Endometrium (tissue), 2 donors: ENCODE measurements at regions not wholly inside any gene's neighbourhood (a gene's known extent, or its start where the extent isn't known, plus 50 kb on each side); places are given as distances from the start of the nearest gene placed in this dataset.

ENCODE experiments used
- FAIRE-seq: peaks from 2 replicates; lab custom pipeline; 2012; peaks lifted over from hg19 to GRCh38; lab: Jason Lieb, UNC
- donor health status: control.
- donor health status: control.

DNA sequence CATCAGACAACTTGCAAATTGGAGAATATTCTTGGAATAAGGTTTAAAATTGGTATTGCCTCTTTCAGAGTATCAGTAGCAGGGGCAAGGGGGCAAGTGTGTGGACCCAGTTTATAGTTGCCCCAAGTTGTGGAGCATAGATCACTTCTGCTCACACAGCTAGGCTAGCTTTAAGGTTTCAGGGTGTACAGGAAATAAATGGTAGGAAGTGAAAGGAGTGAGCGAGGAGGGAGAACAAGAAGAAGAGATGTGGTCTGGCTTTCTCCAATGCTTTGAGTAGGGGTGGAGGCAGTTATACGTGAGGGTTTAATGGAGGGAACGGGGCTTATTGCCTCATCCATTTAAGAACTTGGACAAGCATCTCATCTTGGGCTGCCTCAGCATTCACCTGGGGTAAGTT, 290.0 kb upstream of the CFAP20DC start:
- no peak for FAIRE-seq

DNA sequence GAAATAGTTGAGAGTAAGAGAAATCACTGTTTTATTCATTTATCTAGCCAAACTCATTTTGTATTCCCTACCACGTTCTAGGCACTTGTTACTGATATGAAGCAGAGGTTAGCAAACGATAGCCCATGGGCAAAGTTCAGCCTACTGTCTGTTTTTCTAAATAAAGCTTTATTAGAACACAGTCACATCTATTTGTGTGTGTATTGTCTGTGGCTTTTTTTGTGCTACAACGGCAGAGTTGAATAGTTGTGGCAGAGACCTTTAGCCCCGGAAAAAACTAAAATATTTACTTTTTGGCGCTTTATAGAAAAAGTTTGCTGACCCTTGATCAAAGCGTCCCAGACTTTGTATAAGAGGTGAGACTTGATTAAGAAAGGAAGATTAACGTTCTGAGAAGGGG, 289.1 kb upstream of the CFAP20DC start:
- no peak for FAIRE-seq

DNA sequence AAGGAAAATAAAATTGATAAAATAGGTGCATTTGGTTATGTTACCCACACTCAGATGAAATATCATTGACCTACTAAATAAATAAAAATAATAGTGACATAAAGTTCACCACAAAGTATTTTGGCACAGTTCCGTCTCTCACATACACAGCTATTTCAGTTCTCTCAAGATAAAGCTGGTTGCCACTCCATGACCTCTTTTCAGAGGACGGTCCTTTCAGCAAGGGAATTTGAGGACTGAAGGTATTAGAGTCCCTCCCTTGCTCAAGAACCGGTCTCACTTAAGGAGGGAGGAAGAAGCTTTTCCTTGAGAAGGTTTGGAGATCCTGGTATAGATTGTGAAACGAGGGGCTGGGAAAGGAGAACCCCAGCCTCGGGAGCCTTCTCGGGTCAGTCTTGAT, 285.5 kb upstream of the CFAP20DC start:
- no peak for FAIRE-seq

DNA sequence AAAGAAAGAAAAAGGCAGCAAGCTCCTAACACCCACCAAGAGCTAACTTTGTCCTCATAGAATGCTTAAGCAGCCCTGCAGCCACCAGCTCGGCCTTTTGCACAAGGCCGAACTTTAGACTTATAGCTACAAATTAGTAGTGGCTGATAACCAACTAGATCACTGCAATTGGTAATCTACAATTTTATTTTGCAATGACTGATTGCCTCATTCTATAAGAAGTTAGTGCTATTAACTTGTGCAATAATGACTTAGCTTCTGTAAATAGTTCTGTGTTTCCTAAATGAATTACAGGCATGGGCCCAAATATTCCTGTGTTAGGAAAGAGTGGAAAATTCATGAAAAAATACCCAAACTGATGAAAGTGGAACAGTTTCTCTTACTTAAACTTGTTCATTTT, 284.8 kb upstream of the CFAP20DC start:
- FAIRE-seq = no peak

DNA sequence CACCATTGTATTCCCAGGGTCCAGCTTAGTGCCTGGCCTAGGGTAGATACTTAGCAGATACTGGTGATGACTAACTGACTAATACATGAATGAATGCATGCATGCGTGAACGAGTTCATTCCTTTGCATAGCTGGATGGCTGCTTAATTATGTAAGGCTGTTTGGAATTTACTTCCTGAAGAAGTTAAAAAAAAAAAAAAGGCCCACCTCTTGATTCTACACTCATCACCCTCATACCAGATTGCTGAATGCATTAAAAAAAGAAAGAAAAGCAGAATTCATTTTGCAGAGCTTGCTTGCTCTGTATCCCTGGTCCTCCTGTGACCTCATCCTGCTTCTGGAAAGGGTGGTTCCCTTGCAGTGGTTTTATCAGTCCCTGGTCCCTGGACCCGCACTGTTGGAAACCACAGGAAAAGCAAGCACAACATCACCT, 277.6 kb upstream of the CFAP20DC start:
- FAIRE-seq = no peak

DNA sequence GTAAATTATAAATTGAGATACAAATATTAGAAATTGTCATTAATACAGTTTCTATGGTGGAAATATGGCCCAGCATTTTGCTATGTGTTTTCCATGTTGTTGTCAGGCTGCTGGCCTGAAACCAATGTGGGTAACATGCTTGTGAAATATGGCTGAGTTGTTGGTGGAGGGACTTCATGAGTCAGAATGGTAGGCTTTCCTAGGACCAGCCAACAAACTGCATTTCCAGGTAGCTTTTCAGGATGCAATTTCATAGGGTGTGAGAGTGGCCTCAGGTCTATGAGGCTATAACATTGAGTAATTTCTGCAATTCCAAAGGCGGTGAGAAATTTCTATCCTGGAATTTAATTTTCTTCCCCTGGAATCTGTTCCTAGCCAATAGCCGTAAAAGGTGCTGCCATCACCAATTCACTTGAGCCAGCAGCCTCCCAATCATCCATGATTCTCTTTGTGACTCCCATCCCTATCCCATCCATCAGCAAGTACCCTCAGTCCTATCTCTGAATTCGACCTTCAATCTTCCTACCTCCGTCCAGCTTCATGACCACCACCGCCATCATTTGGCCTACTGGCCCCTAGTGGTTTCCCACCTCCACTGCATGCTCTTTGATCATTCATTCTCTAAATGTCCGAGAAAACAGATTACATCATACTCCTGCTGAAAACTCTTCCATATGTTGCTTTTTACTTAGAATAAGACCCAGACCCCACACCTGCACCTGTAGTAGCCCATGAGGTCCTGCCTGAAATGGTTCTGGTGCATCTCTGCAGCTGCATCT, 276.6 kb upstream of the CFAP20DC start:
- FAIRE-seq = no peak

DNA sequence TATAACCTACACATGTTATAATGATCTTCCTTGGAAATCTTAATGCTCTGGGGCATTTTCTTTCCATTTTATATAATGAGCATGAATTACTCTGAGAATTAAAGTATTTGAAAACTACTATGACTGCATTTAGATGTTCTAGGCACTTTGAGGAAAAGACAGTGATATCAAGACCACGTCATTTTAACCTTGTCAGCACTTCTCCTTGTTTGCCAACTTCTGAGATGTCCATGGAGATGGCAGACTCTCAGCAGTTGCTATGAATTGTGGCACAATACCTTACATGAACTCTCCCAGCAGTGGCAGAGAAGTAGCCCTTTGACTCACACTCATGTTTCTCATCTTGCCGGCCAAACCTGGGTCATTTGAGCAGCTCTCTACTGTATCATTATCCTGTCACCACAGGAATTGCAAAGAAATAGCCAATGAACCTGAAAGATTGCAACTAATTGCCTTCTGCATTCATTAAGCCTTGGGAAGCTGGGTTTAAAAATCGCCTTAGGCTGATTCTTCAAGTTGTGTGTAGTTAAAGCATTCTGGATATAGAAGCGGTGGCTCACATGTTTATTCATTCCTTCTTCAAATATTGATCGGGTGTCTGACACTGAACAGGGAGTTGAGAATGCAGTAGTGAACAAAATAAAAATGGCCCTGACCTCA, 272.2 kb upstream of the CFAP20DC start:
- no peak for FAIRE-seq

DNA sequence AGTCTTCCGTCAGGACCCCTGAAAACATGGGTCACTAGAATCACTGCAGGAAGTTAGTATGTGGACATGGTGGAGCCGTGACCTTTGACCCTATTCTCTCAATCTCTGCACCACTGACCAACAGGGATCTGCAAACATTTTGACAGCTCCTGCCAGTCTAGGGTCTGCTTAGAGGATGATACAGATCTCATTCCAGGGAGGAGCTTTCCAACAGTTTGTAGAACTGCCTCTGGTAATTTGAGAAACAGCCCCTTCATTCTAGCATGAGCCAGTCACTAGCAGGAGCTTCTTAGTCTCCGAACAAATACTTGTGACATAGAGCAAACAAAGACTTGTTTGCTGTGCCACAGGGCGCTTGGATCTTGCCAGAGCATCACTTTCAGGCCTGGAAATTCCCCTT, 270.3 kb upstream of the CFAP20DC start:
- FAIRE-seq = no peak

DNA sequence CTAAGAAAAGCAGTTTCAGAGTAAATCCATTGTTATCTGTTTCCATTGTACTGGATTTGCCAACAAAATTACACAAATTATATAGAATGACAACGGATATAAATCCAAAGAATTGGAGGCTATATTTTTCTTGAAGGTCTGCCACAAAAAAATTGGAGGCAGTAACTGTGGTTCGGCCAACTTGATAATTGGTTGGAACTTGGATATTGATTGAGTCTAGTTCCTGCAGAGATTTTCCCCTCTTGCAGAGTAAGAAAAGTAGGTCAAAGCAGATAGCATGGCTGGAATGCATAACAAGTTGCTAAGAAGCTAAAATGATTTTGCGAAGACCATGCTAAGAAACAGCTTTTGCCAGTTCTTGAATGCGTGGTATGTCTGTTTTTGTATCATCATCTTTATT, 269.6 kb upstream of the CFAP20DC start:
- FAIRE-seq = no peak

DNA sequence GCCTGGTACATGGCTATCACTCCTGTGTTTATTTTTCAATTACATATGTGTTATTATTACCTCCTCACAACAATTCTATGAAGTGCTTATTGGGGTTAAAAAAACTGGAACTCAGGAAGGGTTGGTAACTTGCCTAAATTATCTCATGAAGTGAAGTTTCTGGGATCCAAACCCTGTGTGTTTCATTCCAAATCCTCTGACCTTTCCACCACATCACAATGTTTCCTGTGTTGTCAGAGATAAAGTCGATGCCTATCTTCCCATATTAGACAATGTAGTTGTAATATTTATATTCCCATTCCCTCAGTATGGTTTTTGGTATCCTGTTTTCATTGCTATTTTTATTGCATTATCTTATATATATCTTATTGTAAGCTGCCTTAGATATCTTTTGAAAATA, 269.1 kb upstream of the CFAP20DC start:
- FAIRE-seq = no peak

DNA sequence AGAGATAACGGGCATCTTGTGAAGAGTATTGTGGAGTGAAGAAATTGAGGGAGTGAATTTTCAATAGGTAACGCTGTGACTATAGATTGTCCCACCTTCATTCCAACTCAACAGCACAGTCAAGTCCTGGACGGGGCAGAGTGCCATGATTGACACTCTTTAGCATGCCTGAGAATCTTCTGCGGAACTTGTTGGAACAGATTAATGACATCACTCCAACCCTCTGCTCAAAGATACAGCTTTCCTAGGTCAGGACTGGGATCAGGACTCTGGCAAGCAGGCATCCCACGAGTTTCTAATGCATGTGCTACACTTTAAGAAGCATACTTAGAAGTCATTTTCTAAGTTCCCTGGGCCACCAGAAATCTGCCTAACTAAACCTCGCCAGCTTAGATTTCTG, 267.6 kb upstream of the CFAP20DC start:
- no peak for FAIRE-seq

DNA sequence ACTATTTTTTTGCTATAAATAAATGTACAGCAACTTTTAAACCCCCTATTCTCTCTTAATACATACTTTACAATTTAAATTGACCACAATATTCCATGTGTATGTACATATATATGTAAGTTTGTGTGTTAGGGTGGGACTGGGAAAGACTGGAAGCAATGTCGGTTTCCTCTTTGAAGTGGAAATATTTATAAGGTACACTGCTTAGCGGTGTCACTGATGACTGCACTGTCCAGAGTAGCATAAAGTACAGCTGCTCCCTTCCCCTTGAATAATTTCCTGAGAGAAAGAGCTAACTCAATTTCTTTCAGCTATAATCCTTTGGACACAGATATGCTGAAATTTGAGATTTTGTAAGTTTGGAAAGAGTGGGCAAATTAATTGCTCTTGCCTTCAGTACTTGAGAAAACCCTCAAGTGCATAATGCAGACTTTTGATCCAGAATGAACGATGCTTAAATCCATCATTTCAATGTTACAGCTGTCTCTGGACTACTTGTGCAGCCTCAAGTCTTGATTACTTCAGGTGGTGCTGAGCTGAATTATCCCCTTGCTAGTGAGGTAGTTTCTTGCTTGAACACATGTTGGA, 267.0 kb upstream of the CFAP20DC start:
- no peak for FAIRE-seq

DNA sequence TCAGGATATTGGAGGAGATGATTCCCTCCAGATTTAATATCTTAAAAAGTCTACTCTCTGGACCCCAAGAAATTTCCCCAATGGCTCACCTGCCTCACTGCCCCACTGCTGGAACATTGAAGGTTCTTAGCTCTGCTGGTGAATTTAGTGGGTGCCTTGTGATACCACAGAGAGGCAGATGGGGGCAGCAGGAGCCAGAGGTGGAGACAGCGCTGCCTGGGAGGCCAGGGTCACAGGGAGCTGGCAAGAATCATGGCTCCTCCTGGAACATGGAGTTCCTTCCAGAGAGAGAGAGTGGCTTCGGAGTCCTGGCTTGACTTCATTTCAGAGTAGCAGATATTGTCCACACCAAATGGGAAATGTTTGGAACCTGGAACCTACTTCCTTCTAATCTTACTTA, 263.5 kb upstream of the CFAP20DC start:
- FAIRE-seq = no peak

DNA sequence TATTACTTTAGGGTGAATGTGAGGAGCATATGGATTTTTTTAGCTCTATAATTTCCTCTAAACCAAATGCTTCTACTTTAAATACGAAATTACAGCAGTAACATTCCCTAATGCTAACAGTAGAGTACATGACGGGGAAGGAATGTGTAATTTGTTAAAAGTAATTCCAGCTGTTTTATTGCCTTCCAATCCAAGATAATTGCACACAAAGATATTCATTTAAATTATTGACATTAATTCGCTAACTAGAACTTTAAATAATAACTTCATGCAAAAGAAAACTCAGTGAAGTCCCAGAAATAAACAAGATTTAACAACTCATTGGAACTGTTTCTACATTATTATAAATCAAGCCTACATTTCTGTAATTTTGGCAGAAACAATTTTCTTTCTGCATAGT, 261.4 kb upstream of the CFAP20DC start:
- no peak for FAIRE-seq

DNA sequence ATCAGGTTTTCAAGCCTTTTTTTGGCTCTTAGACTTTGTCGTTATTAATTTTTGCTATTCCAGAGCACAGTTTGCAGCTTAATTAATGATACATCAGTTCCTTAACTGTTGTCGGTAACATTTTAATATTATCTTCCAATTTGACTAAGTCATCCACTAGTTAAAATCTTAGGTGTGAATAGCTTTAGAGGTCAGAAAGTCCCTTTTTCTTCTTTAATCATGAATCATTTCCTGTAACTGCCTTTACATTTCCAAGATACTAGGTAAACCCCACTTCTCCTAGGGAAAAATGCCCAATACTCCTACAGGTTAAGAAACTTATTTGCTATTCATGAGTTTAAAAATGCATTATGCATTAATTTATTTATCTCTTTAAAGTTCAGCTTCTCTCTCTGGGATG, 260.9 kb upstream of the CFAP20DC start:
- no peak for FAIRE-seq

DNA sequence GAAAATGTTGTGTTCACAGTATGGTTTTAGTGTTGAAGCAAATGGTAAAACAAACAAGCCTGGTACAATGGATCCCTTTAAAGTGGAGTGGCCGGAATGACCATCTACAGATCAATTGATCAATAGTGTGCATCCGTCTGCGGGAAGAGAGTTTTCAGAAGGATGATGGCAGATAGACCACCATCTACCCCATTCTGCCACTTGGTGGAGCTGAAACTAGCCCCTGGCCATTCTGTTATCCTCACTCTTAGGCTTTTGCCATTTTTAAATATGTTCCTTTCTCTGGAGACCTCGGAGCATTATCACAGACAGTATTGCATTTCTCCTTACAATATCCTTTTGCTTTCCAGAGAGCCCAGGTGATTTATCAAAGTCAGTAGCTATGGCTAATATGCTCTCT, 258.9 kb upstream of the CFAP20DC start:
- no peak for FAIRE-seq

DNA sequence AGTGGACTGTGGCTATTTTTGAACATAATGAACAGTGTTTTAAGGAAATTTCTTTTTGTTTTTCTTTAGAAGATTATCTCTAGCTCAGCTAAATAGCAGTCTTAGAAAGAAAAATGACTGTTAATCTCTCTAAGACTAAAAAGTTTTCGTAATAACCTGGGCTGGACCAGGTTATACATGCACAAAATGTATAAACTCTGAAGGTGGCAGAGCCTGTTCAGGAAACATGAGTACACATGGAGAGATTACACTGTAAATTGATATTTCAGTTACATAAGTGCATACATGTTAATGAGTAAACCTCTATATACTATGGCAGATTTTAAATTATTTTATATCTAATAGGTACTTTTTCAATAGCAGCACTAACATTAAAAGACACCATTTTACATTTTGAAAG, 258.2 kb upstream of the CFAP20DC start:
- no peak for FAIRE-seq

DNA sequence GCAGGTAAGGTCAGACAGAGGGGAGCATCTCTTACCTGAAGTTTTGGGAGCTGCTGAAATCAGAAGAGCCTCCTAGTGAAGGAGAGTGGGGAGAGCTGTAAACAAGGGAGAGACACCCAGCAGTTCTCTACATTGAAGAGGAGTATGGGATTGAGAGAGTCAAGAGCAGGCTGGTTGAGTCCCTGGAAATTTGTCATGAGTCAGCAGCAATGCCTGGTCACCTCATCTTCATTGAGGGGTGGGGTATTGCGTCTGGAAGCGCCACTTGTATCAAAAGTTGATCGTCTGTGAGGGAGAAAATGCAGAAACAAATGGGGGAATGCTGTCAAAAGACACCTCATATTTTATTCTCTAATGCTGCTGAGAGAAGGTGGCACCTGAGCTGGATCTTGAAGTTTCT, 256.6 kb upstream of the CFAP20DC start:
- no peak for FAIRE-seq

DNA sequence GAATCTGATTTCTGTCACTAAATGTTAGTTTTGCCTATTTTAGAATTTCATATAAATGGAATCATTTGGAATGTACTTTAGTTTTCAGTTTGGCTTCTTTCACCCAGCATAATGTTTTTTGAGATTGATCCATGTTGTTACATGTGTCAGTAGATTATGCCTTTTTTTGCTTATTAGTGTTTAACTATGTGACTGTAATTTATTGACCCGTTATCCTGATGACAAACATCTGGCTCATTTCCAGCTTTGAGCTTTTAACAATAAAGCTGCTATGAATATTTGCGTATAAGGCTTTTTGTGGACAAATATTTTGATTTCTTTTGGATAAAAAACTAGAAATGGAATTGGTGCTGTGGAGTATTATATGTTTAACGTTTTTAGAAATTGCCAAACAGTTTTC, 254.5 kb upstream of the CFAP20DC start:
- FAIRE-seq = no peak

DNA sequence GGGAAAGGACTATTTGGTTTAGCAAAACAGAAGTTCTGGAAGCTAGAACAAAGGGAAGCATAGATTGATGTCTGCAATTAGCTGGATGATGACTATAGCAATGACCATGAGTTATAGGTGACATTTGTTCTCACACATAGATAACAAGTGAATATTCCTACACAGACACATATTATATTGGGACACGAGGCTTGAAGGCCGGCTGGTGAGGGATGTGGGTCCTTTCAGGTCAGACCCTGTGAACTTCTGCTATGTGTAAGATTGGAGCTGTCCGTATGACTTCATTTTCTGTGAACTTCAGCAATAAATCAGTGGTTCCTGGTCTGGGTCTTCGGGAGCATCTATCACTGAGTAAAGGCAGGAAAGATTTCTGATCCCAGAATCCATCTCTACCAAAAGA, 253.6 kb upstream of the CFAP20DC start:
- no peak for FAIRE-seq

DNA sequence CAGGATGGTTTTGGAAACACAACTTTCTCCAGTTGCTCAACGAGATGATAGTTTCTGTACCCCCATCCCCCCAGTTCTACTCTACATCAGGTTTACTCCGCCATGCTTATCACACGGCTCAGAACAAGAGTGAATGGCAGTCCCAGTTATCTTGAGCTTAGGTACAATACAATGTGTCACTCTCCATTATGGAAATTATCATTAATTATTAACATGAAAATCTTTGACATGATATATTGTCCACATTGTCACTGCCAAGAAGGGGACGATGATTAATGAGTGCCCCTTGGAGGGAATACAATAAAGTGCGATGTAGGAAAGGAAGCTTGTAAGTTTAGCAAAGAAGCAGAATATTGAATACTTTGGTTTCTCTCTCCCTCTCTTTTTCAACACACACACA, 252.6 kb upstream of the CFAP20DC start:
- FAIRE-seq = no peak

DNA sequence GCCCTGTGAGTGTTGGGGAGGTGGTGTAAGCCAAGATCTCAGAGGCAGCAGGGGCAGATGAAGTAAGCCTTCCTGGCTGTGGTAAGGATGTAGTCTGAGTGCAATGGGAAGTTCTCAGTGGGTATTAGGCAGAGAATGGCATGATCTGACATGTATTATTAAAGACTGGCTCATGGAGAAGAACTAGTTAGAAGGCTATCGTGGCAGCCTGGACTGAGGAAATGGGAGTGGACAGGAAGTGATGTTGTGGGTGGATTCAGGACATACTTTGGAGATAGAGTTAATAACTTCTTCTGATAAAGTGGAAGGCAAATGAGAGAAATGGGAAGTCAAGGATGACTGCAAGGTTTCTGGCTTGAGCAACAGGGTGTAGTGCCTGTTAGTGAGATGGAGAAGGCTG, 250.9 kb upstream of the CFAP20DC start:
- no peak for FAIRE-seq

DNA sequence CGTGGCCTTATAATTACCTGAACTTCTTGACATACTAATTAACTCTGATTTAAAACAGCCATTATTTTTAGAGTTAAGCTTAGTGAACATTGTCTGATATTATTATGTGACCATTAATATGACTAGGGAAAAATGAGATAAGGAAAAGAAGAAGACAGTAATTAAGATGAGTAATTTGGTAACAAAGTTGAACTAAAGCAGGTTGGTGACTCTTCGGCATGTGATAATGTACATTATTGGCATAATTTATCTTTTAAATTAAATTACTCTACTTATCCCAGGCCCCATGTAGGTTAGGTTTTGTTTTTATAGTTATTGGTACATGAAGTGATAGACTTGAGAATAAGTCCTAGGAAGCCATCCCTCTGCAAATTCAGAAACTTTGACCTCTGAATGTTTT, 249.7 kb upstream of the CFAP20DC start:
- FAIRE-seq = no peak

DNA sequence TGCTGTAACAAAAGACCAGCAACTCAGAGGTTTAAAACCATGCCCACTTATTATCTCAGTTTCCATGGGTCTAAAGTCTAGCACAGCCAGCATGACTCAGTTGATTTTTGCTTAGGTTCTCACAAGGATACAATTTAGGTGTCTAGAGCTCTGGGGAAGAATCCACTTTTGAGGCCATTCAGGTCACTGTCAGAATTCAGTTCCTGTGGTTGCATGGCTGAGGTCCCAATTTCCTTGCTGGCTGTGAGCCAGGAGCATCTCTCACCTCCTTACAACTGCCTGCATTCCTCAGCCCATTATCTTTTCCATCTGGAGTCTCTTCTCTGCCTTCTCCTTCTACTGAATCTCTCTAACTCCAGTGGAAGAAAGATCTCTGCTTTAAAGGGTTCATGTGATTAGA, 240.5 kb upstream of the CFAP20DC start:
- FAIRE-seq = no peak
